SK-N-SH treated with all-trans-retinoic acid at 6 μM for 48 hours (cell line): ENCODE measurements at regions not wholly inside any gene's neighbourhood (a gene's known extent, or its start where the extent isn't known, plus 50 kb on each side); places are given as distances from the start of the nearest gene placed in this dataset.

Source experiments
- CREB5 ChIP-seq: fragments of 250-450 bp; sonication (Bioruptor Pico); IDR thresholded peaks from 2 replicates; pipeline ENCODE4 v1.5.1; 2020; ENCODE audit warnings: low read depth, mild to moderate bottlenecking, moderate library complexity
- ISL1 ChIP-seq: fragments of 250-450 bp; sonication (Bioruptor Pico); IDR thresholded peaks from 2 replicates; pipeline ENCODE4 v2.1.2; 2022; ENCODE audit warnings: mild to moderate bottlenecking, moderate library complexity
- OSR1 ChIP-seq: fragments of 250-450 bp; sonication (Bioruptor Pico); IDR thresholded peaks from 2 replicates; pipeline ENCODE4 v1.8.0; 2022; ENCODE audit warnings: moderate library complexity, mild to moderate bottlenecking, inconsistent platforms
- RARB ChIP-seq: fragments of 250-450 bp; sonication (Bioruptor Pico); IDR thresholded peaks from 2 replicates; pipeline ENCODE4 v1.8.0; 2021; ENCODE audit warnings: mild to moderate bottlenecking, moderate library complexity
- ZC3H10 ChIP-seq: fragments of 250-450 bp; sonication (Bioruptor Pico); IDR thresholded peaks from 2 replicates; pipeline ENCODE4 v1.5.1; 2021; ENCODE audit warnings: mild to moderate bottlenecking, moderate library complexity
- ZFP3 ChIP-seq: fragments of 250-450 bp; sonication (Bioruptor Pico); IDR thresholded peaks from 2 replicates; pipeline ENCODE4 v1.5.0; 2020; ENCODE audit warnings: mild to moderate bottlenecking, moderate library complexity
- ZNF565 ChIP-seq: fragments of 450-650 bp; formaldehyde crosslinking; conservative IDR thresholded peaks from 2 replicates; pipeline ENCODE4 v1.5.0; 2020; ENCODE audit warnings: low read depth, mild to moderate bottlenecking, moderate library complexity
- ZNF8 ChIP-seq: fragments of 450-650 bp; formaldehyde crosslinking; IDR thresholded peaks from 2 replicates; pipeline ENCODE4 v1.5.0; 2020; ENCODE audit warnings: mild to moderate bottlenecking, moderate library complexity

- TF ChIP-seq ZC3H10 (CRISPR knock-in tag): no peak
- no peak for TF ChIP-seq ZFP3
- TF ChIP-seq RARB (CRISPR knock-in tag): no peak
- TF ChIP-seq OSR1 (CRISPR knock-in tag): no peak
- no peak for TF ChIP-seq CREB5 (CRISPR knock-in tag)
- TF ChIP-seq ZNF565 (CRISPR knock-in tag): no peak
- TF ChIP-seq ISL1 (CRISPR knock-in tag): no peak
- no peak for TF ChIP-seq ZNF8
Observed at GRCh38 chr14:84421621-84422020, 1108.3 kb upstream of the FLRT2 start.
